ENCODE measurements at regions not wholly inside any gene's neighbourhood (a gene's known extent, or its start where the extent isn't known, plus 50 kb on each side); places are given as distances from the start of the nearest gene placed in this dataset.

GRCh38 chr1:79705218-79705617 is 698.7 kb upstream of the ADGRL4 start:
- no peak overlapping the region for H2BK20ac ChIP-seq (ENCODE audit: low read length)
- no peak overlapping the region for H3K4me3 ChIP-seq (ENCODE audit: extremely low read depth in 1 of 4, insufficient read depth in 2 of 4, low read depth in 3 of 4, low read length in 4 of 4)
- POLR2A ChIA-PET (ENCODE audit: partially characterized antibody), result no interaction called here
- no peak overlapping the region for H2BK15ac ChIP-seq (ENCODE audit: low read length)
- H3K23me2 ChIP-seq (ENCODE audit: low read depth, low read length), result no peaks in the 10 kb centered on the region
- no peak for FAIRE-seq
- no peak for DNase-seq (ENCODE audit: low read depth in 1 of 2, low spot score in 2 of 2)
- no peak overlapping the region for H4K91ac ChIP-seq (replicated peaks; ENCODE audit: insufficient read length, low read length)
- no peak overlapping the region for H3K23ac ChIP-seq (ENCODE audit: insufficient read length)
- WGBS, 2 experiments (ENCODE audit: extremely low coverage in 1 of 2, insufficient coverage in 1 of 2, insufficient read length in 1 of 2, insufficient replicate concordance in 2 of 2, low coverage in 1 of 2, low lambda C conversion rate in 2 of 2, missing lambda C conversion rate in 1 of 2), result 92% methylated on average over 2 of the region's 2 CpGs; no CpG with 5 or more reads in 1 of the 2 experiments
- H4K8ac ChIP-seq (ENCODE audit: extremely low read depth, insufficient read depth, low read length), result no peak overlapping the region
- H3K14ac ChIP-seq (ENCODE audit: insufficient read length), result no peak overlapping the region
- no peak overlapping the region for H2BK120ac ChIP-seq (replicated peaks; ENCODE audit: low read depth, low read length)
- H3K27me3 ChIP-seq (replicated peaks in 1 of 4; ENCODE audit: control insufficient read depth in 3 of 4, extremely low read depth in 1 of 4, insufficient read depth in 3 of 4, low read length in 3 of 4), result no peaks in the 10 kb centered on the region
- no peaks in the 10 kb centered on the region for H4K20me1 ChIP-seq (replicated peaks in 1 of 2; ENCODE audit: control insufficient read depth in 1 of 2, insufficient read depth in 2 of 2, low read length in 2 of 2)
- H4K5ac ChIP-seq (ENCODE audit: insufficient read length, low read depth, low read length), result no peak overlapping the region
- no peaks in the 10 kb centered on the region for H3K9me3 ChIP-seq (ENCODE audit: insufficient read depth in 2 of 2, low read depth in 1 of 2, low read length in 1 of 2)
- H3K4me2 ChIP-seq (ENCODE audit: insufficient read depth in 1 of 2, low read depth in 2 of 2, low read length in 2 of 2), result no peak overlapping the region
- H3K18ac ChIP-seq (ENCODE audit: extremely low read depth, low read length), result no peak overlapping the region
- no peaks in the 10 kb centered on the region for H3K79me2 ChIP-seq (ENCODE audit: control insufficient read depth in 1 of 2, insufficient read depth in 2 of 2, low read length in 2 of 2)
- H3K36me3 ChIP-seq (ENCODE audit: control insufficient read depth in 2 of 4, insufficient read depth in 4 of 4, low read length in 3 of 4), result no peaks in the 10 kb centered on the region
- CTCF ChIA-PET (ENCODE audit: partially characterized antibody), result no interaction called here
- H3K27ac ChIP-seq (ENCODE audit: low read depth, low read length), result no peak overlapping the region
- no peak overlapping the region for H3K56ac ChIP-seq (replicated peaks; ENCODE audit: insufficient read length, low read depth, low read length)
- TF ChIP-seq CBX8 (IDR thresholded peaks at IDR 0.05; ENCODE audit: borderline replicate concordance, low read depth, low read length) (no peak), E2F6 (IDR thresholded peaks at IDR 0.05) (no peak), ZNF274 (IDR thresholded peaks at IDR 0.05; ENCODE audit: borderline replicate concordance, extremely low read depth, low read length) (no peak)
- no peak overlapping the region for H3K4ac ChIP-seq (replicated peaks; ENCODE audit: insufficient read length, low read depth, low read length)
- H2AFZ ChIP-seq (ENCODE audit: low read length), result 0 out of 2 replicates have a peak overlapping the region, but pooled peaks have one; percentile 1
- H3K4me1 ChIP-seq (replicated peaks in 1 of 4; ENCODE audit: control insufficient read depth in 3 of 4, insufficient read depth in 4 of 4, low read length in 3 of 4), result 0 out of 7 replicates have a peak, but pooled peaks cover 0 to 2% (median 0%) of the 10 kb centered on the region in 4 experiments
- no peak overlapping the region for H3K9ac ChIP-seq (replicated peaks in 1 of 4; ENCODE audit: extremely low read depth in 1 of 4, low read depth in 3 of 4, low read length in 3 of 4)
- H3K79me1 ChIP-seq (ENCODE audit: low read depth, low read length), result no peaks in the 10 kb centered on the region; the same call in 1 of the 2 replicates
- H2AK5ac ChIP-seq (ENCODE audit: low read depth, low read length), result no peak overlapping the region
- H2BK12ac ChIP-seq (ENCODE audit: low read depth, low read length), result no peak overlapping the region
- H2BK5ac ChIP-seq (ENCODE audit: low read depth, low read length), result no peak overlapping the region

Measured in H1 (cell line).